HG03439 (cell line): ENCODE measurements at regions not wholly inside any gene's neighbourhood (a gene's known extent, or its start where the extent isn't known, plus 50 kb on each side); places are given as distances from the start of the nearest gene placed in this dataset.
"Not testable (repeated sequence)": the region's sequence is repeated elsewhere in the genome, so short reads cannot be mapped to it uniquely, and the experiment has no call there.

Experiments used
- ATAC-seq: cut with Tn5 transposase; IDR thresholded peaks from one replicate; pipeline ENCODE4 v1.9.1; 2021; ENCODE audit warnings: mild to moderate bottlenecking, moderate library complexity; ENCODE audit not compliant: unreplicated experiment

GRCh38 chr16:88184566-88185355, 198.0 kb upstream of the ZNF469 start:
- not testable (repeated sequence) for ATAC-seq

DNA sequence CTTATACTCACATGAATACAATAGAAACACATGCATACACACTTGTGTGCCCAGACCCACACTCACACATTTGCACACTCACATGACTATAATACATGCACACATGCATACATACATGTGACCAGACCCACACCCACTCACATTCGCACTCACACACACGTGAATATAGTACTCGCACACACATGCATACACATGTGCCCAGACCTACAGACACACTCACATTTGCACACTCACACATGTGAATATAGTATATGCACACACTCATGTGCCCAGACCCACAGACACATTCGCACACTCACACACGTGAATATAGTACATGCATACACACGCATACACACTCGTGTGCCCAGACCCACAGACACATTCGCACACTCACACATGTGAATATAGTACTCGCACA, 197.4 kb upstream of the ZNF469 start:
- ATAC-seq, result not testable (repeated sequence)

GRCh38 chr16:88185976-88186888, 196.5 kb upstream of the ZNF469 start:
- ATAC-seq, result not testable (repeated sequence)

DNA sequence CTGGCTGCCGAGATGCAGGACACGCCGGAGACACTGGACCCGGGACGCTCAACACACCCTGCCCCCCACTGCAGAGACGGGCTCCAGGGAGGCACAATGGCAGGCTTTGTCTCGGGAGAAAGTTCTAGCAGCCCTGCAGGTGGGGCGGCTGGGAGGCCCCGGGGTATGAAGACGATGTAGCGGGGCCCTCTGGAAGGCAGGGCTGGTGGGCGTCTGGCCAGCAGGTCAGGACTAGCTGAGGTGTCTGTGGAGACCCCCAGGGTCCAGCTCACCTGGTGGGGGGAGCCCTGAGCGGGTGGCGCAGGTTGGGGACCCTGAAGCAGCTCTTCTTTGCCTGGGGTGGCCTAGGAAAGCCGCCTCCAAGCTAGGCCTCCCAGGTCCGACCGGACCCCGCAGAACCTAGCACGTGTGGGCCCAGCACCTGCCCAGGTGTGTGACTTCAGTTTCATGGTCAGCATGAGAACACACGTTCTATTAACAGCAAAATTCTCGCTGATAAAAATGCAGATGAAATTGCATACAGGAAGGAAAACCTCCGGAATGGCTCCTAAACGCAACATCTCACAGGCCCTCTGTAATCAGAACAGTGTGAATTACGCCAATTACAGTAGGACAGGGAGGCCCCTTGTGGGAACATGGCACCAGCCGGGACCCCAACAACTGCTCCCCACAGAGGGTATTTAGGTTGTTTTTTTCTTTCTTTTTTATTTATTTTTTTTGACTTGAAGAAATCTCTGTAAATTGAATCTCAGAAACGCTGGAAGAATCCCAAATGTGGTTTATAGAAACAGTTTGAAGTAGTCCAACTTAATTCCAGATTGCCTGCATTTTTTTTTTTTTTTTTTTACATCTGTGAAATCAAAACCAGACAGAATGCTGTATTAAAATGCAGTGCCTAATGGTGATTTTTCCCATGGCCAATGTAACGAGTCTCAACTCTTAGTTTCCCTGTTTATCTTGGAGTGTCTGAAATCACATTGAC, 195.6 kb upstream of the ZNF469 start:
- ATAC-seq, result not testable (repeated sequence)

- not testable (repeated sequence) for ATAC-seq
Measured at GRCh38 chr16:88188171-88188895, 194.4 kb upstream of the ZNF469 start.

DNA sequence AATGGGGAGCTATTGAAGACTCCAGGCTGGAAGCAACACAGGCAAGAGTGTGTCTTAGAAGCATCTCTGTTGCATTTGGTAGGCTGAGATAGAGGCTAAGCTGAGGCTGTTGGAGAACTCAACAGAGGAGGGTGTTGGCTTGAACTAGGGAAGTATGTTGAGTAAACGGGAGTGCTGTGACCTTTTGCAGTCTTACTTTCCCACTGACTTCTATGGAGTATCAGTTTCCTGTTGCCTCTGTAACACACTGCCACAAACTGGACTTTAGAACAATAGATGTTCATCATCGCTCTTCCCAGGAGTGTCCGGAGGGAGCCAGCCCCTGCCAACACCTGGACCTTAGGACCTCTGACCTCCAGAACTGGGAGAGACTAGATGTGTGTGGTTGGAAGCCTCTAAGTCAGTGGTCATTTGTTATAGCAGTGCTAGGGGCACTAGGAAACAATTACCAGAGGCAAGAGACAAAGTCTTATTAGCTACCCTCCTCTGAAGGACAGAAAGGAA, 192.1 kb upstream of the ZNF469 start:
- not testable (repeated sequence) for ATAC-seq

DNA sequence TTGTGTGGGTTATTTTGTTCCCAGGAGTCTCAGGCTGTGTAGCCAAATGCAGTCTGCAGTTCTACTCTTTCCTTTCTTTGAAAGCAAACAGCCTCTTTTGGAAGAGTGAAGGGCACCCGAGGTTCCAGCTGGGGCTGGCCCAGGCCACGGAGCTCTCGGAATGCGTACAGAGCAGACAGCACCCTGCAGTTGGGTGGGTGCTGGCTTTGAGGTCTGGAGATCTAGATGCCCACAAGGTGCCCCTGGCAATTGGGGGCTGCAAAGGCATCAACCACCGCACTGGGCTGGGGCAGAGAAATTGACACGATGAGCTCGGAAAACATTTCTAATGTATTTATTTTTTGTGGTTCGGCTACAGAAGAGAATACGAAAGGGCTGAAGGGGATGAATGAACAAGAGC, 191.6 kb upstream of the ZNF469 start:
- ATAC-seq, result not testable (repeated sequence)

DNA sequence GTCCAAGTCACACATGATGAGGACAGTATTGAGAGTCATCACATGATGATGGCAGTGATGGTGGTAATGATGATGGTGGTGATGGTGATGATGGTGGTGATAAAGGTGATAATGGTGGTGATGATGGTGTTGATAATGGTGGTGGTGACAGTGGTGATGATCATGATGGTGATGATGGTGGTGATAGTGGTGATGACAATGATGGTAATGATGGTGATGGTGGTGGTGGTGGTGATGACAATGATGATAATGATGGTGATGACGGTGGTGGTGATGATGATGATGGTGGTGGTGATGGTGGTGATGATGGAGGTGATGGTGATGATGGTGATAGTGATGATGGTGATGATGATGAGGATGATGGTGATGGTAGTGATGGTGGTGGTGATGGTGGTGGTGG, 190.2 kb upstream of the ZNF469 start:
- ATAC-seq, result no peak

- not testable (repeated sequence) for ATAC-seq
Measured at GRCh38 chr16:88193706-88194396, 188.9 kb upstream of the ZNF469 start.

GRCh38 chr16:88194397-88195268, 188.1 kb upstream of the ZNF469 start:
- no peak for ATAC-seq

DNA sequence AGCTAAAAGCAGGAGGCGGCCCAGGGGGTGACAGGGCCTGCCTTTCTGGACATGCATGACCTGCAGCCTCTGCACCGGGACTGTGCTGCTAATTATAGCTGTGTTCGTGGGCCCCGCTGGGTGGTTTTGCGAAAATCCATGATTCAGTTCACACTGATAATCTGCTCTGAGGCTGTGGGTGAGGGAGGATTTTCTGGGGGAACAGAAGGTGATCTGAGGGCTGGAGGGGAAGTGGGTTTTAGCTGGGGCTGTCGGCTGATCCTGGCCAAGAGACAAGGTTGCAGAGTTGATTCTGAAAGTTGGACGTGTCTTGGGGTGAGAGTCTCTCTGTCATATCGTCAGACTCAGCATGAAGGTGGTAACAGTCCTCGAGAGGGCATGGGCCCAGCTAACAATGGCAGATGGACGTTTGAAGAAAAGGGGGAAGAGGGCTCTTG, 187.5 kb upstream of the ZNF469 start:
- no peak for ATAC-seq

DNA sequence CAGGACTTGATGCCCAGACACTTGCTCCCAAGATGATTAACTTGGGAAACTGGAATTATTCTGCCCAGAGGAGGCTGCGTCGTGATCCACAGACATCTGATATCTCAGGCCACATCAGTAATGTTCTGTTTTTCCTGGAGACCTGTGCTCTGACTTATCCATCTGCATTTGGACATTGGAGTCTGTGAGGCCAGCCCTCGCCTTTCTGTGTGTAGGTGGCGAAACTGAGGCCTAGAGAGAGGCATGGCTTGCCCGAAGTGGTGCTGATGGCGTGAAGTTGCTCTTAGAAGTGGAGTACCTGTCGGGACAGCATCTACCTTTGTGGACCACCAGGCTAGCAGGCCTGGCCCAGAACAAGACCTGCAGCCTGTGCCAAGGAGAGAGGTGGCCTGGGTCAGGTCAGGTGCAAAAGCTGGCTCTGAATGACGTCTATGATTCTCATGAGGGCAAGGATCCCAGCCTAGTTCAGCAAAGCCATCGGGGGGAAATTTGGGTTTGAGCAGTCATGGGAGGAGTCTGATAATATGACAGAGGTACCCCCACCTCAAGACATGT, 186.8 kb upstream of the ZNF469 start:
- ATAC-seq, result no peak

DNA sequence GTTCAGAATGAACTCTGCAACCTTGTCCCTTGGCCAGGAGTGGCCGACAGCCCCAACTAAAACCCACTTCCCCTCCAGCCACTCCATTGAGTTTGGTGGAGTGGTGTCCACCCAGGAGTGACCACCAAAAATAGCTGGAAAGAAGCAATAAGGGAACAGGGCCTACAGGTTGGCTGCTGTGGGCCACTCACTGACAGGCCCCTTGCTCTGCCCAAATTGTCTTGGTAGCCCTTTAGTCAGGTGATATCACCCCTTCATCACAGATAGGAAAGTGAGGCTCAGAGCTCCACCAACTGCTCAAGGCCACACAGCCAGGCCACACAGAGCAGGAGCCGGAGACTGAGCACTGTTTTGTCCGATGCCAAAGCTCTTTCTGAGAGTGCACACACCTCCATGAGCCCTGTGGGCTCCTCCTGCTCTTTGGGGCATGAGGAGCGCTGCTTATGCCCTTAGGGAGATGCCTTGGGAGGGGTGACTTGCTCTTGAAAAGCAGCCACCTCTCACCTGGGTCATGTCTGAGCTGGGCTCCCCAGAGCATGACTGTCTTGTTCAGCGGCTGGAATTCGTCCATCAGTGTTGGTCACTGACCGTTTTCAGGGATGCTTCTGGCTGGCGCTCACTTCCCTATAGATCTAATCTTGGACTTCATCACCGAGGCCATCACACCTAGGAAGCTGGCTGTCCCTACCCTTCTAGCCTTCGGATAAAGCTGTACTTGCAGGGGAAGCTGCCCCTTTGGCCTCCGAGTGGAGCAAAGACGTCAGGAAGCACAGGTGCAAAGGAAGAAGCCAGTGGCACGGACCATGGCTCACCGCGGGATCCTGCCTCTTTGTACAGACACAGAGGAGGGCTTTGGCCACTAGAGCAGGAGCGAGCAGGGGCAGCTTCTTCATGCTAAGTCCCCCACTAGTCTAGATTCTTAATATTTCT, 186.0 kb upstream of the ZNF469 start:
- no peak for ATAC-seq

DNA sequence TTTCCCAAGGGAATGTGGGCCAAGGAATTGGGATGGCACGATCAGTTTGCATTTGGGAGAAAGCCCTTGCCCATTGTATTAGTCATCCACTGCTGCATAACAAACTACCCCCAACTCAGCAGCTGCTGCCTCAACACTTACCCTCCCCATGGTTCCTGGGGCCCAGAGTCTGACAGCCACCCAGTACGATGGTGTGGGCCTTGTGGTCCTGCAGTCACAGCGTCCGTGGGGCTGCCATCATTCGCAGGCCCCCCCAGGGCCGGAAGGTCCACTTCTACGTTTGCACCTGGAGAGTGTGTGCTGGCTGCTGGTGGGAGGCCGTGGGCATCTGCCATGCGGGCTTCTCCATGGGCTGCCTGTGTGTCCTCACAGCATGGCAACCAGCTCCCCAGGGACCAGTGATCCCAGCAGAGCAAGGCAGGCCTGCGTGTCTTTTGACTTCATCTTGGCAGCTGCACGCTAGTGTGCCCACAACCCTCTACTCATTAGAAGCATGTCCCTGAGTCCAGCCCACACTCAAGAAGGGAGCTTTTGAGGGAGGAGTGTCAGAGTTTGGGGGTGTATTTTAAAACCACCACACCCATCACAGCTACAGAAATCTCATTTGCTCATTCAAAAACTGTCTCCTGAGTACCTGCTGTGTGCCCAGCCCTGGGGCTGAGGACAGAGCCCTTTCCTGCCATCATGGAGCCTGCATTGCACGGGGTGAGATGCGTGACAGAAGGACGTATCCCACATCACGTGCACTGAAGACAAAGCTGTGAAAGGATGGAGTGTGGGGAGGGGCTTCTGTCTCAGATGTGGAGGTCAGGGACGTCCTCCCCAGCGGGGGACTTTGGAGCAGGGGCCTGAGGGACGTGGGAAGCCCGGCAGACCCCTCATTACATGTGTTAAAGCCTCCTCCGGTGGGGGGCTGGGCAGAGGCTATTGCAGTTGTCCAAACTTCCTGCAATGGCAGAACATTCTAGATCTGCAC, 185.0 kb upstream of the ZNF469 start:
- ATAC-seq, result no peak

GRCh38 chr16:88198457-88199295, 184.1 kb upstream of the ZNF469 start:
- ATAC-seq, result not testable (repeated sequence)
